ENCODE measurements at regions not wholly inside any gene's neighbourhood (a gene's known extent, or its start where the extent isn't known, plus 50 kb on each side); places are given as distances from the start of the nearest gene placed in this dataset.

DNA sequence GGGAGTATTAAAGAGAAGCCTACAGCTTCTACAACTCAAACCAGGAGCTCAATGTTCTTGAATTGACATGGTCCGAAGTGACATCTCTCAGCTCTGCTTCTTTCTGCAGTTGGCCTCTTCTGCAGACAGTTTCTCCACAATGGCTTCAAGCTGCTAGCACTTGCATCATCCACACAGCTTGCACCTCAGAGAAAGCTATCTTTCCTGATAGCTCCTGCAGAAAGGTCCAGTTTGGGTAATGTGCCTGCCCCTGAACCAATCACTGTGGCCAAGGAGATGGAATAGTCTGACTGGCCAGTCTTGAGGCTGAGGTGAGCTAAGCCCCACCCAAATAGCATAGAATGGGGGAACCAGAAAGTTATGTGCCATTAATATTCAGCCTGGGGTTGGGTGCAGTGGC lies 95.8 kb upstream of the ABCA1 start:
- DNase-seq, result no peak

DNA sequence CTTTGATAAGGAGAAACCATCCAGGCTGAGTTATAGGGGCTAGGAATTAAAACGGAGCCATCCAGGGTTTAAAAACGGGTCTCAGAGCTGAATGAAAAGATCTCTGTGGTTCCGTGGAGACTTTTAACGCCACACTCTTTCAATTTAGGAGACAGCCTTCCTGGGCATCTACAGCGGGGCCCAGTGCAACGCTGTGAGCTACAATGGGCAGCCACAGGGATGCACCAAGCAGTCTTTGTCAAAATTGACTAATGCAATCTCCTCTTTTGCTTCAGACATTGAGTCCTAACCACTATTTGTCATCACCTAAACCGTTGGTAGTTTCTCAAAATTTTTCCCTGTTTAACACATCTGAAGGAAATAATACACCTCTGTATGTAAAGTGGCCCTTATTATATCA lies 96.6 kb upstream of the ABCA1 start:
- DNase-seq, result no peak

DNA sequence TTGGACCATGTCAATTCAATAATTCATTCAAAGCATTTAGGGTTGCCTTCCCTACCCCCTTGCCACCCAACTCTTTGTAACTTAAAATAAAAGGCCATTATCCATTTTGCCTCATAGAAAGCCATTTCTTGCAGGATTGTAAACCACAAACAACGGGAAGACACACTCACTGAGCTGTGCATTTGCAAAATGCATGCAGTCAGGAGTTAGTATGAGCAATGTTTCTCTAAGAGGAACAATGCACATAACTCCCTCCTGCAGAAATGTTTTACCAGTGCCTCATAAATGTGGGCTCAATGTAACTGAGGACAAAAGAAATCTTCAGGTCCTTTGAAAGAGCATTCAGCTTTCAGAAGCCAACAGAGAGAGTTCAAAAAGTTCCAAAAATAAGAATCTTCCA lies 98.5 kb upstream of the ABCA1 start:
- no peak for DNase-seq

DNA sequence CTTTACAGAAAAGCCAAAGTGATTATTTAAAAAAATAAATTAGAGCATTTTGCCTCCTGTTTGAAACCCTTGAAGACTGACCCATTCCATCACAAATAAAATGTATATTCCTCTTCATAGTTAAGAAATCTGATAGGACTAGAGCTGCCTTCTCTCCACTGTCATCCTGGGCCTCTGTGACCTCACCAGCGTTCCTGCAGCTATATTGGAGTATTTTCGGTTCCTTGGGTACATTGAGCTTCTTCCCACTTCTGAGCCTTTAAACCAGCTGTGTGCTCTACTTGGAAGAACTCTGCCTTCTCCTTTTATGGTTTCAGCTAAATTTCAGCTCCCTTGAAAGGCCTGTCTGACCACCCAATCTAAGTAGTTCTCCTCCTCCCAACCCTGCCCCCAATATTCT lies 99.1 kb upstream of the ABCA1 start:
- DNase-seq, result no peak

DNA sequence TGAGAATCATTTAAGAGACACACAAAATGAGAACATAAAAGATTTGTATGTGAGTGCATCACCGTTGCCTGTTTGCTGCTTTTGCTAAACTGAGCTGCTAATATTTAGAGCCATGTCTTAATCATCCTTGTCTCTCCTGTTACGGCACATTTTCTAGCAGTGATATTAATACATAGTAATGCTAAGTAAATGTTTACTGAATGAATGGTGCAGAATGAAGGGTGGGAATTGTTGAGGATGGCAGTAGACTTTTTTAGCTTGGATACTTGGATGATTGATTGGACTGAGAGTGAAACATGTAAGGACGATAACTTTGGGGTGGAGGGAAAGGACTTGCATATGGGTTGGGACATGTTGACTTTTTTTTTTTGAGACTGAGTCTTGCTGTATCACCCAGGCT lies 102.3 kb upstream of the ABCA1 start:
- DNase-seq, result no peak

DNA sequence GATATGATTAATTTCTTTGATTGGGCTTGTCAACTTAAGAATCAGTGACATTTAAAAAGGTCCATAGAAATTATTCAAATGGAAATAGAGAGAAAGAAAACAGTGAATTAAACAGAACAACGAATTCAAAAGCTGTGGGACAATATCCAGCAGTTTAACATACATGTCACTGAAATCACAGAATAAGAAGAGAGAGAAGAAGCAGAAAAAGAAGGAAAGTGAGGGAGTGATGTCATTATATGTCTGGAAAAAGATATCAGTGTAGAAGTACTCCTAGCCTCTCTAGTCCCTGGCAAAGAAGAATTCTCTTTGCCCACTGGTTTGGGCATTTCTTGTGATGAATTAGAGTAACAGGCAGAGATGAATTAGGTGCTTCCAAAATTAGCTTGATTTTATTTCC lies 109.2 kb upstream of the ABCA1 start:
- DNase-seq, result no peak

DNA sequence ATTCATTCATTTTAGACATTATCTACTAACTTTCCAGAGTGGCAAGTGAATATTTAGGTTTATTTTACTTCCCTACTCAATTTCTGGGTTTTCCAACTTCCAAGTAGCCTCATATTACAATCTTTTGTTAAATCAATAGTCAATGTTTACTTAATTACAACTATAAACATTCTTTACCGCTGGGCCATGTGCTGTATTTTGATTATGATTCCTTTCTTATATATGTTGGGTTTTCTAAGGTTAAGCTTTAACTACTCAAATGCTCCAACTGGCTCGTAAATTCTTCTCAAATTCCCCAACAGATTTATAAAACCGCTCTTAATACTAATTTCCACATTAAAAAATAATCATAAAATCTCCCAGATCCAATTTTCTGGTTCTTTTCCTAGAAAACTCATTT lies 110.1 kb upstream of the ABCA1 start:
- DNase-seq, result no peak

DNA sequence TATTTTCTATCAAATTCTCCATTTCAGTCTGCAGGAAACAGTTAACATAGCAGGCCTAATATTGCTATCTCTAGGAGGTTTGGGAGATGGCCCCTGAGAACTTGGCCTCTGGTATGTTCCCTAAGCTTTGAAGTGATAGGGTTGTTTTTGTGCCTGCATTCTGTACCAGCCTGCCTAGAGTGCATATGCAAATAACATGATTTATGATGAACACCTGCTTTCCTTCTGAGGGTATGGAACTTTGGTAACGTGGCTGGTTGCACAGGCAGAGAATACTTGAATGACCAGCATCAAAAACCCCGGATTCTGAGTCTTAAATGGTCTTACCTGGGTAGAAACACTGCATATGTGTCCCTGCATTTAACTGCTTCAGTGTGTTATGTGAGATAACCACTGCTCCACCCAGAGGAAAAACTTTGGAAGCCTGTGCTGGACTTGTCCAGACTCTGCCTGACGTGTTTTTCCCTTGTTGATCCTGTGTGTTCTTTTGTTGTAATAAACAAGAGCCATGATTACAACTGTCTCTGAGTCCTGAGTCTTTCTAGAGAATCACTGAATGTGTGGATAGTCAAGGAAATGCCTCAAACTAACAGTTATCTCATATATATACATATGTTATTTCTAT lies 111.3 kb upstream of the ABCA1 start:
- no peak for DNase-seq

DNA sequence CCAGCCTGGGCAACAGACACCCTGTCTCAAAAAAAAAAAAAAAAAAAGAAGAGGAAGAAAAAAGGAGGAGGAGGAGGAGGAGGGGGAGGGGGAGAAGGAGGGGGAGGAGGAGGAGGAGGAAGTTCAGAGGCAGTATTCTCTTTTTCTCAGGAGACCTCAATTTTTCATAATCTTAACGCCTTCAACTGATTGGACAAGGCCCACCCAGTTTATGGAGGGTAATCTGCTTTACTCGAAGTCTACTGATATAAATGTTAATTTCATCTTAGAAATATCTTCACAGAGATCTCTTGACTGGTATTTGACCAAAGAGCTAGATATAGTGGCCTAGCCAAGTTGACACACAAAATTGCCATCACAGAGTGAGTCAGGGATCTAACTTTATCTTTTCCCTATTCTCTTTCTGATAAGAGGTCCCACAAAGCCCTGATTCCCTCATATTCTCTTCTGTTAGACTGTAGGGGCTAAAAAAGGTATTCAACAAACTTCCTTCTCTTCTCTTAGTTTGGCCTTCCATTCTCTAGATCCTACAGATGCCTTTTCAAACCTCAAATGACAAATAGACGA lies 115.5 kb upstream of the ABCA1 start:
- DNase-seq, result no peak

DNA sequence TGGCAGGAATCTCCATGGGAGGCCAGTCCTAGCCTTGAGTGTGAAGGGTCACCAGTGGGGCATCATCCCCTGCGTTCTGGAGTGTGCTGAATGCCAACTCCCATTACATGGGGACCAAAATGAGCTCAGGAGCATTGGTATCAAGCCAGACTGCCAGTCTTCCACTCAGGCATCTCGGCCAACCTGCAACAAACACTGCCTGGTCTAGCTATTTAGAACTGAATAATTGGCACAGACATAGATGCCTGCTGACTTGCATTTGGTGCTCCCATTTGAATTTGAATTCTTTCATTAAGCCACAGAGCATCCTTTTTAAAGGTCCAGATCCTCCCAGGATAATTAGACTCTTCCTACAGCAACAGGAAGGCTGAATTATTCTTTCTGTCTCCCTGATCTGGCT lies 116.6 kb upstream of the ABCA1 start:
- DNase-seq, result no peak

DNA sequence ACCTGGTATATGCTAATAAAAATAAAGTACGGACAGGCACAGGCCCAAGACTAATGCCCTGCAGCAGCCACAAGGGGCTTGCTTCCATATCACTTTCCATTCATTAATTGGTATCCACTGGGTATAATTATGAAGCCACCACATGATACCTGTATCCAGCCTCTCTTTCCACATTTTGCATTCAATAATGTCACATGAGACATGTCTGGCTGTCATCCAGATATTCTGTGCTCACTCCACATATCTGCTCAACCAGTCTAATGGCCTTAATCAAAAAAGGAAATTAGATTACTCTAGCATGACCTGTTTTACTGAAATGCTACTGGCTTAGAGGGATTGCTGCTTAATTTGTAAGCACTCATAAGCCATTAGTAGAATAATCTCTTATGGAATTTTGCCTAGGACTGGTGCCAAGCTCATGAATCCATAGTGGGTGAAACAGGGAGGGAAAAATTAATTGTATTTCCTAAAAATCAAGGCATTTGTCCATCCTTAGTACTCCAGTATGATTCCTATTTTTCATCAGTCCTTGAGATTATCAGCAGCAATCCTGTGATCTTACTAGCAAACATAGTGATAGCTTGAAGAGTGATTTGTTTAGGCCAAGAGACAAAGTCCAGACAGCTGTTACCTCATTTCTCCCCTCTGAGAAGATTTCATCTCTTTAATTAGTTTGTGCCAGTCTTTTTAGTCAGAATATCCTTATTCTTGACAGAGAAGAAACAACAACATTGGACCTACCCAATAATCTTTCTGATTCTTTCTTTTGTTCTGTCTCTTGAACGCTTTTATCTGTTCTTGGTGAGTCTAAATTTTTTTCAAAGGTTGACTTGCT lies 119.2 kb upstream of the ABCA1 start:
- DNase-seq, result no peak

DNA sequence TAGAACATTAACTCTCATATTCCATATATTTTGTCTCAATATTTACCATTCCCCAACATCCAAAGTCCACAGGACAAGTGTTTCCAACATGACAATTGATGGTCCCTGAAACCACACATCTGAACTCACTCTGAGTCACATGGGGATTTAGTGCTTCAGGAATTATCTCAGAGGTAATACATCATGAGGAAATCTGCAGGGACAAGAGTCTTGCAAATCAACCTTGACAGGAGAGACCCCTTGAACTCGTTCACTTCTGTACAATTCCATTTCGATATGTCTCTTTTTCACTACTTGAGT lies 119.7 kb upstream of the ABCA1 start:
- no peak for DNase-seq

DNA sequence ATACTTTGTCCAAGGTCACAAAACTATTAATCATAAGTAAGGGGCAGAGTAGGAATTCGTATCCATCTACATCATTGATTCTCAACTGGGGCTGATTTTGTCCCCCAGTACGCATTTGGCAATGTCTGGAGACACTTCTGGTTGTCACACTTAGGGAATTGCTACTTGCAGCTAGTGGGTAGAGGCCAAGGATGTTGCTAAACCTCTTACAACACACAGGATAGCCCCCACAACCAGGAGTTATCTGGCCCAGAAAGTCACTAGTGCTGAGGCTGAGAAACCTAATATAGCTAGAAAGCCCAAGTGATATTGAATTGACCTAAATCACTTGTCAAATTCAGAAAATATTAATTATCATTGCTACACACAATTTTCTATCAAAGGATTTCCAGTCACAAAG lies 120.4 kb upstream of the ABCA1 start:
- DNase-seq, result no peak

DNA sequence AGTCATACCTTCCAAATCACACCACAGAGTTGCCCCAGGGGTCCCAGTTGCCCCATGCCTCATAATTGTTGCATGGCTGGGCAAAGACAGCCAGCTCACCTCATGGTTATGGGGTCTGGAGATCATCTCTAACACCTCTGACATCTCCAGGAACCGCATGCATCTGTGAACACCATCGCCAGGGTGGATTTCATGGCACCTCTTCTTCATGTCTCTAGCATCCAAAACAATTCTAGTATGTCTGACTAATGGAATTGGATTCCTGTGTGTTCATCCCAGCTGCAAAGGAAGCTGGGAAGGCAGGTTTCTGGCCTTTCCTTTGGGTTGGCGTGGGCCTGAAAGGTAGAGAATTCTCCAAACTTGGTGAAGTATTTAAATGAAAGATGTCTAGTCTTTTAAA lies 122.3 kb upstream of the ABCA1 start:
- no peak for DNase-seq

DNA sequence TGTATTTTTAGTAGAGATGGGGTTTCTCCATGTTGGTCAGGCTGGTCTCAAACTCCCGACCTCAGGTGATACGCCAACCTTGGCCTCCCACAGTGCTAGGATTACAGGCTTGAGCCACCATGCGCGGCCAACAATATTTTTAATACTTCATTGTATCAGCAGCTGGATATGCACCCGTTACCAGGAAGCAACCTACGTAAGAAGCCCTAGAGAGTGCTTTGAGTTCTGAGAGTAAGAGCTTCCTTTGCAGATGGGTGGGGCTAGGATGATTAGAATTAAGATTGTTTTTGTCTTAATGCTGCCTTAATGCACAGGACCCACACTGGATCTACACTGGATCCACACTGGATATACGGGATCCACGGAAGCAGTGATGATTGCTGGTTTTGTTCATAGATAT lies 123.9 kb upstream of the ABCA1 start:
- no peak for DNase-seq

DNA sequence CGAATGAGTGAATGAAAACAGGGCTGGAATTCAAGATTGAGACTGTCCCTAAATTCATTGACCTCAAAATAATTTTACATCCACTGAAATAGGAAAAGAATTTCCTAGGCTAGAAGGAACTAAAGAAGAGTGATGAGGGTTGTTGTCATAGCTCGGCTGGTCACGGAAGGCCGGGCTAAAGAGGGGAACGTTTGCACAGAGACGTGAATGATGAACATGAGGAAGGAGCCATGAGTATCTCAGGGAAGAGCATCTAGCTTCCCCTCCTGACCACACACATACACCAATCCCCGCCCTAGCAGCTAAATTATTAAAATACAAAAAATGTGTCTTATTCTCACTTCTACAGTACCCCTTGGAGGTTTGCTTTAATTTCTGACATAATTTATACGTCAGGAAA lies 124.4 kb upstream of the ABCA1 start:
- DNase-seq, result no peak

DNA sequence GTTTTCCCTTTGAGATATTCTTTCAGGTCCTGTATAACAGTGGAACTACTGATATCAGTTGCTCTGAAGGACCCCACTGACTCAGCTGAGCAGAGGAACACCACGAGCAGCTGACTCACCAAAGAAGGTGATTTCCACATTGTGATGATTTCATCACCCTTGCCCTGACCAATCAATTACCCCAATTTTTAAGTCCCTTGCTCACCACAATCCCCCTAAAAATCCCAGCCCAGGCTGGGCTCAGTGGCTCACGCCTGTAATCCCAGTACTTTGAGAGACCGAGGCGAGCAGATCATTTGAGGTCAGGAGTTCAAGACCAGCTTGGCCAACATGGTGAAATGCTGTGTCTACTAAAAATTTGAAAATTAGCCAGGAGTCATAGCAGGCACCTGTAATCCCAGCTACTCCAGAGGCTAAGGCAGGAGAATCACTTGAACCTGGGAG lies 125.3 kb upstream of the ABCA1 start:
- no peak for DNase-seq

DNA sequence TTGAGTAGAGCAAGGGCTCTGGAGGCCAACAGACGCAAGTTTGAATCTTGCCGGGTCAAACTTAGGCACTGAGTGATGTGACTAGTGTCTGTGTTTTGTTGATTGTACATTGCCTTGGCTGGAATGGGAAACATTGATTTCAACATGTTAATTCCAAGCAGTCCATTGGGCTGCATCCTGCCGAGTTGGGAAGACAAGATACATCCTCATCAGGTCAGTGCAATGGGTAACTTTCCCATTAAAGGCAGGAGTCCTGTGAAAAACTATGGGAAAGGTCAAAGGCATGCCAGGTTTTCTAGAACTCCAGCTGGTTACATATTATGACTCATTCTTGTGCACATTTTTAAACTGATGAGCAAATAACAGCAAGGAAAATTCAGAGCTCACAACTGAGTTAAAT lies 126.5 kb upstream of the ABCA1 start:
- no peak for DNase-seq

DNA sequence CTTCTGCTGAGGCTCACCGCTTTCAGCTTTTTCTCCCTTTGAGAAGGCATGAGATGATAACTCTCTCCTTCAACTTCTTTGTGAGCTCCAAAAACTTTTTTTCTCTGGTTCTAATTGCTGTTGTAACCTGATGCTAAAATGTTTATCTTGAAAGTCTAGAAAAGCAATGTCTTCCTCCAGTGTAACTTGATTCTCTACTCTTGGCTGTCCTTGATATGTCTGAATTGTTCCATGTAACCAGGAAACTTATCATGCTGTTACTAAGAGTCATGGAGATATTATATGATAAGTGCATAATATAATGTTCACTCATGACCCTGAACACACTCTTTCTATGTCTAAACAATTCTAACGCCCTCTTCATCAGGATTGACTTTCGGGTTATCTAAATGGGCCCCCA lies 128.0 kb upstream of the ABCA1 start:
- no peak for DNase-seq

DNA sequence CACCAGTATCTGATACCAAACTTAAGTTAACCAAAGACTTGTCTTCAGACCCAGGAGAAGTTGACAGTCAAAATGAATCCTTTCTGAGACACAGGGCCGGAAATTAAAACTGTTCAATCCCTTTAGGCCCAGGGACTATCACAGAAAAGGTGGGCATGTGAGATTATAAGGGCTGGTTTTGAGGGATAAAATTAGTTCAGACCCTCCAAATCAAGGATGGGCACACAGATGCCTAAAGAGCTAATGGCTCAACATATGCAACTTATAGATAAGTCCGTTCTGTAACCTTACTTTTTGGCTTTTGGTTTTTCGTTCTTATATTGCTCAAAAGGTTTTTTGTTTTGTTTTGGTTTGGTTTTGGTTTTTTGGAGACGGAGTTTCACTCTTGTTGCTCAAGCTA lies 129.6 kb upstream of the ABCA1 start:
- DNase-seq, result no peak

DNA sequence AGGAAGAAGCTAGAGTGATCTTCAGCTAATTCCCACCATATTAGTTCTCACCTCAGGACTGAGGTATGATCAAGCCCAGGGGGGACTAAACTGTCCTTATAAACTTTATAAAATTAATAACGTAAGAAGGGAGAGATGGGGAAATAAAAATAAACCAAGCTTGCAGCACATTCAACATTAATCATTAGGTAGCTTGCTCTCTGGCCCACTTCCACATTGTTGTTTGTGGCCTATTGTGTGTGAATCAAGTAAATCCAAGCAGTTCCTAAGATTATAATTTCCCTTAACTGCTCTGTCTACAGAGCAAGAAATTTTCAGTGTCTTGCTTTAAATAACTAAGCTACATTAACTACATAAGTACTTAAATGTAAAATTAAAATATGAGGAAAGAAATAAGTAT lies 131.3 kb upstream of the ABCA1 start:
- DNase-seq, result no peak

DNA sequence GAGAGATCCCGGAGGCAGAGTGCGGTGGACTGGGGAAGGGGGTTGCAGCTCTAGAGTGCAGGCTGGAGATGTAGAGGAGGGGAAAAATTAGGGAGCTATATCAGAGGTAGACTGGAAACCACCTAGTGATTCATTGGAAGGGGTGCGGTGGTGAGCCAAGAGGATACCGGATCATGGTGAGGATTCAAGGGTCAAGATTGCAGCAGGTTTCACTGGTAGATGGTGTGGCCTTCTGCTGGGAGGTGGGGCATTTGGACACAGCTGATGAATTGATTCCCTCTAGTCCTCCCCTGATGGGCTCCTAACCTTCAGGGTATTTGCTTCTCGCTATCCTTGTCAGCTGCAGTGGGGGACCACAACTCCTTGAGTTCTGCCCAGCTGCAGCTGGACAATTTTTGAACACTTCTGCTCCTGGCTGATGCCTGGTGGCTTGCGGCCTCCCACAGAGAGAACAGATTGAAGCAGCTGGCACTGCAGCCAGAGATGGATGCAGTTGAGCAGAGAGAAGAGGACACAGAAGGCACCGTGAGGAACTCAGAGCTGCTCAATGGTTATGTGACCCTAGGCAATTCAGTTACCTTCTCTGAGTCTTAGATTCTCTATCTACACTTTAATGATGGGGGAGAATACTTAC lies 134.4 kb upstream of the ABCA1 start:
- DNase-seq, result no peak

DNA sequence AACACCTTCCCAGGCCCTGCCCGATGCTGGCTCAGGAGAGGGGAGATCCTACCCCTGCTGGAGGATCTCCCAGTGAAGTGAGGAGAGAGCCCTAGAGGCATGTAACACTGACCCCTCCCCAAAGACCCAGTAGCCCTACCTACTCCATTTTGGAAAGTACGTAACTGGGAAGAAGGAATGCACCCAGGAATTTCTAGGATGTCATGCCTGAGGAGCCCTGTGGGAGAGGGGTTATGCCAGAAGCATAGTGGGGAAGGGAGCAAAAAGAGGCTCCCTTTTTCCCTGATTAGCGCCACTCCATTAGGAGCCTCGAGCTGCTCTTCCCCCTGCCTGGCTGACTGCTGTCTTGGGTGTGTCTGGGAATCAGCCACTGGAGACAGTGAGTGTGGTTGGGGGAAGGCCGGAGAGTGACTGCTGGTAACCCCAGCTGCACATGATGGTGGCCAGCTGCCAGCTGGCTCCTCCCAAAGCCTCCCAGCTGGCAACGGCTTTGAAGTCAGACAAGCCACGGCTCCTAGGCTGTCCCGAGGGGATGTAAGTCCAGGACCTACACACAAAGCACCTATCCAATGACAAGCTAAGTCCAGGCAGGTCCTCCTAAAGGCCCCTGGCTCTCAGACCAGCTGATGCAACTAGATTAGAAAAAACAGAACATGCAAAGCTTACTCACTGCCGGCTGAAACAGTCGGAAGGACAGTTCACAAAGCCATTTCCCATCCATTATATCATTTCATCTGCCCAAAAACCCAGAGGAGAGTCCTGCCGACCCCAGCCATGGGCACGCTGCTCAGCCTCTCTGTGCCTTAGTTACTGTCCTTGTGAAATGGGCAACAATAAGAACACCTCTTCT lies 136.5 kb upstream of the ABCA1 start:
- peak; percentile 95 for DNase-seq

Data from DMS153 (cell line).